Hepatocyte (in vitro differentiated cells): ENCODE measurements at regions not wholly inside any gene's neighbourhood (a gene's known extent, or its start where the extent isn't known, plus 50 kb on each side); places are given as distances from the start of the nearest gene placed in this dataset.
A peak's percentile ranks its signal among the peaks of the same experiment; 100 is the strongest.

ENCODE experiments used
- DNase-seq: peaks from one replicate; pipeline ENCODE4 v3.0.0-alpha.2; 2016; ENCODE audit warnings: low spot score
- H2AFZ ChIP-seq: fragments of 200-600 bp; sonication (generic); 2 replicates; pipeline ENCODE4 v1.6.0; 2016; ENCODE audit warnings: antibody characterized with exemption, mild to moderate bottlenecking
- H3K27ac ChIP-seq: fragments of 200-600 bp; sonication (generic); 2 replicates; pipeline ENCODE4 v1.5.1; 2016; ENCODE audit warnings: mild to moderate bottlenecking
- H3K27me3 ChIP-seq: fragments of 200-600 bp; sonication (generic); 2 replicates; pipeline ENCODE4 v1.6.1; 2016
- H3K36me3 ChIP-seq: fragments of 200-600 bp; sonication (generic); replicated peaks from 2 replicates; pipeline ENCODE4 v1.5.1; 2016; ENCODE audit warnings: low read depth; ENCODE audit not compliant: insufficient read depth
- H3K4me1 ChIP-seq: fragments of 200-600 bp; sonication (generic); 2 replicates; pipeline ENCODE4 v1.5.1; 2016; ENCODE audit warnings: mild to moderate bottlenecking, moderate library complexity; ENCODE audit not compliant: insufficient read depth
- H3K4me2 ChIP-seq: fragments of 200-600 bp; sonication (generic); 2 replicates; pipeline ENCODE4 v1.6.0; 2016
- H3K4me3 ChIP-seq: fragments of 200-600 bp; sonication (generic); 2 replicates; pipeline ENCODE4 v1.5.1; 2016; ENCODE audit warnings: mild to moderate bottlenecking
- H3K79me2 ChIP-seq: fragments of 200-600 bp; sonication (generic); 2 replicates; pipeline ENCODE4 v1.6.0; 2017; ENCODE audit warnings: mild to moderate bottlenecking
- H3K9me2 ChIP-seq: fragments of 200-600 bp; sonication (generic); replicated peaks from 2 replicates; pipeline ENCODE4 v1.6.0; 2017; ENCODE audit warnings: mild to moderate bottlenecking; ENCODE audit not compliant: insufficient read depth
- H3K9me3 ChIP-seq: fragments of 200-600 bp; sonication (generic); 2 replicates; pipeline ENCODE4 v1.5.1; 2016; ENCODE audit warnings: low read depth, mild to moderate bottlenecking
- H4K20me1 ChIP-seq: fragments of 200-600 bp; sonication (generic); 2 replicates; pipeline ENCODE4 v1.6.0; 2016; ENCODE audit warnings: mild to moderate bottlenecking; ENCODE audit not compliant: insufficient read depth, poor library complexity, severe bottlenecking
- CTCF ChIP-seq: fragments of 200-600 bp; sonication (generic); IDR thresholded peaks from 2 replicates; pipeline ENCODE4 v1.5.1; 2016; ENCODE audit warnings: antibody characterized with exemption, mild to moderate bottlenecking; ENCODE audit not compliant: poor library complexity
- EZH2 ChIP-seq: fragments of 200-600 bp; sonication (generic); IDR thresholded peaks from 2 replicates; pipeline ENCODE4 v1.6.1; 2016; ENCODE audit warnings: antibody characterized with exemption, mild to moderate bottlenecking, borderline replicate concordance
- EZH2phosphoT487 ChIP-seq: fragments of 200-600 bp; sonication (generic); IDR thresholded peaks from one replicate; pipeline ENCODE4 v1.6.1; 2018; ENCODE audit warnings: antibody characterized with exemption, mild to moderate bottlenecking, low read depth, moderate library complexity; ENCODE audit not compliant: unreplicated experiment, severe bottlenecking
- WGBS: methylation state at CpG from one replicate; pipeline ENCODE4 v1.1.6; 2016; ENCODE audit warnings: low lambda C conversion rate; ENCODE audit errors: missing lambda C conversion rate; 5-methylcytosine and 5-hydroxymethylcytosine counted together

- Histone ChIP-seq H3K9me3 (no peaks in the 10 kb centered on the region), H3K4me2 (no peak overlapping the region), H3K4me3 (no peak overlapping the region), H4K20me1 (no peaks in the 10 kb centered on the region), H3K4me1 (no peaks in the 10 kb centered on the region), H2AFZ (no peak overlapping the region), H3K79me2 (no peaks in the 10 kb centered on the region), H3K27me3 (peaks cover 10% of the 10 kb centered on the region), H3K27ac (no peak overlapping the region), H3K36me3 (no peaks in the 10 kb centered on the region), H3K9me2 (no peaks in the 10 kb centered on the region)
- DNase-seq = peak; percentile 58
- 57% methylated on average over 5 of the region's 5 CpGs for WGBS
- TF ChIP-seq CTCF (peak; percentile 52), EZH2phosphoT487 (no peak), EZH2 (no peak)
Measured at GRCh38 chr11:115869780-115870431, 365.7 kb upstream of the CADM1 start.

- Histone ChIP-seq H3K4me2 (no peak overlapping the region), H3K27ac (no peak overlapping the region), H3K4me1 (no peaks in the 10 kb centered on the region), H3K9me3 (no peaks in the 10 kb centered on the region), H3K9me2 (no peaks in the 10 kb centered on the region), H3K79me2 (no peaks in the 10 kb centered on the region), H3K4me3 (no peak overlapping the region), H3K36me3 (no peaks in the 10 kb centered on the region), H3K27me3 (peaks cover 9% of the 10 kb centered on the region), H4K20me1 (no peaks in the 10 kb centered on the region), H2AFZ (no peak overlapping the region)
- TF ChIP-seq EZH2phosphoT487 (no peak), CTCF (no peak), EZH2 (no peak)
- no peak for DNase-seq
- WGBS = 90% methylated on average over 2 of the region's 2 CpGs
Measured at GRCh38 chr11:115869131-115869530, 364.9 kb upstream of the CADM1 start.

DNA sequence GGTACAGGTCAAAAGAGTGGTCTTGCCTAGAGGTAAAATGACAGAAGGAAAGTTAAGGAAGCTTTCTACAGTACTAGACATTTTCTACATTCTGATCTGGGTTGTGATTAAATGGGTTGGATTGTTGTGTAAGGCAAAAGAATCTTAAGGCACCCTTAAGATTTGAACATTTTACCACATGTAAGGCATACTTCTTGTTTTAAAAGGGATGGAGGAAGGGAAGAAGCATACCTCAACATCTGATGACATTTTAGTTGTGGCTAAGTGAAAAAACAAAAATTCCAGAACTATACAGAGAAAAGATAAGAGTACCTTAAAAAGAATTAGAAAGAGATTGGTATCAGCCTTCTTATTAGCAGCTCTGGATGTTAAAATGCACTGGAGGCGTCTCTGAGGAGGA, 356.0 kb upstream of the CADM1 start:
- H3K4me3 ChIP-seq = no peak overlapping the region
- no peak for TF ChIP-seq EZH2phosphoT487
- TF ChIP-seq EZH2 = no peak
- TF ChIP-seq CTCF = no peak
- H3K9me3 ChIP-seq = no peaks in the 10 kb centered on the region
- H3K4me2 ChIP-seq = no peak overlapping the region
- no peaks in the 10 kb centered on the region for H3K79me2 ChIP-seq
- no peaks in the 10 kb centered on the region for H3K4me1 ChIP-seq
- WGBS = 79% methylated on average over 1 of the region's 1 CpG
- H3K36me3 ChIP-seq = no peaks in the 10 kb centered on the region
- H4K20me1 ChIP-seq = no peaks in the 10 kb centered on the region
- H3K27me3 ChIP-seq = no peaks in the 10 kb centered on the region
- H3K27ac ChIP-seq = no peak overlapping the region
- no peak for DNase-seq
- no peak overlapping the region for H2AFZ ChIP-seq
- H3K9me2 ChIP-seq = no peaks in the 10 kb centered on the region
